GM21717 (cell line): ENCODE measurements at regions not wholly inside any gene's neighbourhood (a gene's known extent, or its start where the extent isn't known, plus 50 kb on each side); places are given as distances from the start of the nearest gene placed in this dataset.

Experiments used
- ATAC-seq: cut with Tn5 transposase; IDR thresholded peaks from one replicate; pipeline ENCODE4 v1.9.1; 2021; ENCODE audit warnings: mild to moderate bottlenecking, moderate library complexity; ENCODE audit not compliant: unreplicated experiment

GRCh38 chr16:52805559-52806168 lies 247.0 kb downstream of the CHD9NB start:
- ATAC-seq = no peak

GRCh38 chr16:52800432-52800831 lies 252.3 kb downstream of the CHD9NB start:
- no peak for ATAC-seq

- ATAC-seq = no peak
Measured at GRCh38 chr16:52799149-52799548, 252.2 kb upstream of the TOX3 start.

GRCh38 chr16:52787709-52788108 lies 240.8 kb upstream of the TOX3 start:
- ATAC-seq = no peak

GRCh38 chr16:52786091-52786490 lies 239.1 kb upstream of the TOX3 start:
- ATAC-seq = no peak

GRCh38 chr16:52785653-52786052 lies 238.7 kb upstream of the TOX3 start:
- no peak for ATAC-seq

- ATAC-seq = no peak
Measured at GRCh38 chr16:52783616-52784015, 236.7 kb upstream of the TOX3 start.

- no peak for ATAC-seq
Measured at GRCh38 chr16:52781005-52781630, 234.2 kb upstream of the TOX3 start.

- ATAC-seq = no peak
Measured at GRCh38 chr16:52773026-52773425, 226.1 kb upstream of the TOX3 start.

- no peak for ATAC-seq
Measured at GRCh38 chr16:52770828-52771227, 223.9 kb upstream of the TOX3 start.

GRCh38 chr16:52758473-52758855 lies 211.5 kb upstream of the TOX3 start:
- no peak for ATAC-seq

GRCh38 chr16:52757746-52758472 lies 211.0 kb upstream of the TOX3 start:
- no peak for ATAC-seq

- no peak for ATAC-seq
Measured at GRCh38 chr16:52756812-52757517, 210.0 kb upstream of the TOX3 start.

GRCh38 chr16:52755396-52755795 lies 208.5 kb upstream of the TOX3 start:
- ATAC-seq = no peak

GRCh38 chr16:52751035-52751434 lies 204.1 kb upstream of the TOX3 start:
- no peak for ATAC-seq

- no peak for ATAC-seq
Measured at GRCh38 chr16:52748741-52749140, 201.8 kb upstream of the TOX3 start.

- ATAC-seq = no peak
Measured at GRCh38 chr16:52747088-52747595, 200.2 kb upstream of the TOX3 start.

GRCh38 chr16:52743707-52744106 lies 196.8 kb upstream of the TOX3 start:
- ATAC-seq = no peak

- ATAC-seq = no peak
Measured at GRCh38 chr16:52742608-52743170, 195.7 kb upstream of the TOX3 start.

GRCh38 chr16:52742052-52742451 lies 195.1 kb upstream of the TOX3 start:
- ATAC-seq = no peak

- ATAC-seq = no peak
Measured at GRCh38 chr16:52741351-52741750, 194.4 kb upstream of the TOX3 start.
